Activated CD4-positive, alpha-beta memory T cell treated with anti-CD3 and anti-CD28 coated beads for 36 hours (primary cell): ENCODE measurements at regions not wholly inside any gene's neighbourhood (a gene's known extent, or its start where the extent isn't known, plus 50 kb on each side); places are given as distances from the start of the nearest gene placed in this dataset.
"Not testable (repeated sequence)": the region's sequence is repeated elsewhere in the genome, so short reads cannot be mapped to it uniquely, and the experiment has no call there.

Source experiments
- CTCF ChIA-PET: fragments of 350-600 bp; sonication (Branson Sonifier 250); formaldehyde crosslinking; loops from one replicate; lab custom pipeline; 2021; ENCODE audit warnings: antibody characterized with exemption, inconsistent platforms; lab: Charles Lee
- POLR2A ChIA-PET: fragments of 350-600 bp; sonication (Branson Sonifier 250); formaldehyde crosslinking; loops from one replicate; lab custom pipeline; 2021; ENCODE audit warnings: antibody characterized with exemption; lab: Charles Lee
- DNase-seq: peaks from one replicate; pipeline ENCODE4 v3.0.0-alpha.2; 2020
- H3K27ac Mint-ChIP-seq: one replicate; pipeline ENCODE4 v1.8.0; 2021; ENCODE audit warnings: mixed read lengths
- H3K27me3 Mint-ChIP-seq: one replicate; pipeline ENCODE4 v1.8.0; 2021; ENCODE audit warnings: mixed read lengths
- H3K36me3 Mint-ChIP-seq: one replicate; pipeline ENCODE4 v1.8.0; 2021; ENCODE audit warnings: mixed read lengths
- H3K4me1 Mint-ChIP-seq: one replicate; pipeline ENCODE4 v1.8.0; 2021; ENCODE audit warnings: low read depth, mixed read lengths
- H3K4me3 Mint-ChIP-seq: one replicate; pipeline ENCODE4 v1.8.0; 2021; ENCODE audit warnings: mild to moderate bottlenecking, mixed read lengths
- H3K9me3 Mint-ChIP-seq: one replicate; pipeline ENCODE4 v1.8.0; 2021; ENCODE audit warnings: mixed read lengths
- intact Hi-C: fragments of 100-400 bp; cut with micrococcal nuclease; formaldehyde crosslinking; loops from one replicate; pipeline ENCODE4 v1.15.1; 2023

- Mint-ChIP-seq H3K27ac (no peak overlapping the region), H3K4me1 (no peaks in the 10 kb centered on the region), H3K9me3 (no peaks in the 10 kb centered on the region), H3K27me3 (peaks cover 3% of the 10 kb centered on the region), H3K36me3 (no peaks in the 10 kb centered on the region), H3K4me3 (no peak overlapping the region)
- intact Hi-C loops: no loop called here
- POLR2A ChIA-PET: no interaction called here
- DNase-seq: no peak
- CTCF ChIA-PET: no interaction called here
Measured at GRCh38 chr1:157429601-157430240, 122.6 kb downstream of the FCRL5 start.

GRCh38 chr1:157423764-157424163 lies 128.6 kb downstream of the FCRL5 start:
- H3K27me3 Mint-ChIP-seq, H3K4me3 Mint-ChIP-seq, H3K9me3 Mint-ChIP-seq, CTCF ChIA-PET, intact Hi-C loops, POLR2A ChIA-PET, H3K27ac Mint-ChIP-seq, DNase-seq, H3K36me3 Mint-ChIP-seq, H3K4me1 Mint-ChIP-seq: not testable (repeated sequence)

- H3K36me3 Mint-ChIP-seq: no peaks in the 10 kb centered on the region
- no peaks in the 10 kb centered on the region for H3K9me3 Mint-ChIP-seq
- intact Hi-C loops: no loop called here
- ChIA-PET POLR2A (no interaction called here), CTCF (no interaction called here)
- no peak overlapping the region for H3K27ac Mint-ChIP-seq
- DNase-seq: no peak
- no peak overlapping the region for H3K4me3 Mint-ChIP-seq
- H3K4me1 Mint-ChIP-seq: no peaks in the 10 kb centered on the region
- H3K27me3 Mint-ChIP-seq: peaks cover 7% of the 10 kb centered on the region
Measured at GRCh38 chr1:157419845-157420542, 132.3 kb downstream of the FCRL5 start.

GRCh38 chr1:157418659-157419058 lies 133.7 kb downstream of the FCRL5 start:
- Mint-ChIP-seq H3K27ac (no peak overlapping the region), H3K9me3 (no peaks in the 10 kb centered on the region), H3K27me3 (peaks cover 9% of the 10 kb centered on the region), H3K36me3 (no peaks in the 10 kb centered on the region), H3K4me3 (no peak overlapping the region), H3K4me1 (no peaks in the 10 kb centered on the region)
- CTCF ChIA-PET: no interaction called here
- POLR2A ChIA-PET: no interaction called here
- intact Hi-C loops: no loop called here
- DNase-seq: no peak

- H3K4me3 Mint-ChIP-seq: no peak overlapping the region
- no peaks in the 10 kb centered on the region for H3K36me3 Mint-ChIP-seq
- no peak overlapping the region for H3K27ac Mint-ChIP-seq
- no peak for DNase-seq
- no peaks in the 10 kb centered on the region for H3K9me3 Mint-ChIP-seq
- H3K27me3 Mint-ChIP-seq: peaks cover 9% of the 10 kb centered on the region
- no peaks in the 10 kb centered on the region for H3K4me1 Mint-ChIP-seq
- intact Hi-C loops: no loop called here
- ChIA-PET CTCF (no interaction called here), POLR2A (no interaction called here)
Measured at GRCh38 chr1:157418231-157418630, 134.1 kb downstream of the FCRL5 start.

- no peak for DNase-seq
- intact Hi-C loops: no loop called here
- H3K27ac Mint-ChIP-seq: no peak overlapping the region
- no peaks in the 10 kb centered on the region for H3K9me3 Mint-ChIP-seq
- H3K36me3 Mint-ChIP-seq: no peaks in the 10 kb centered on the region
- CTCF ChIA-PET: no interaction called here
- peaks cover 9% of the 10 kb centered on the region for H3K27me3 Mint-ChIP-seq
- H3K4me1 Mint-ChIP-seq: no peaks in the 10 kb centered on the region
- POLR2A ChIA-PET: no interaction called here
- H3K4me3 Mint-ChIP-seq: no peak overlapping the region
Measured at GRCh38 chr1:157415661-157416060, 136.7 kb downstream of the FCRL5 start.

- no peak for DNase-seq
- POLR2A ChIA-PET: no interaction called here
- Mint-ChIP-seq H3K4me1 (no peaks in the 10 kb centered on the region), H3K36me3 (no peaks in the 10 kb centered on the region), H3K9me3 (no peaks in the 10 kb centered on the region), H3K27me3 (peaks cover 11% of the 10 kb centered on the region), H3K27ac (no peak overlapping the region), H3K4me3 (no peak overlapping the region)
- intact Hi-C loops: no loop called here
- CTCF ChIA-PET: no interaction called here
Measured at GRCh38 chr1:157412308-157412707, 140.0 kb downstream of the FCRL5 start.

GRCh38 chr1:157411769-157412168 lies 140.5 kb downstream of the FCRL5 start:
- no peaks in the 10 kb centered on the region for H3K36me3 Mint-ChIP-seq
- intact Hi-C loops: no loop called here
- ChIA-PET CTCF (no interaction called here), POLR2A (no interaction called here)
- H3K4me1 Mint-ChIP-seq: no peaks in the 10 kb centered on the region
- H3K27ac Mint-ChIP-seq: no peak overlapping the region
- H3K9me3 Mint-ChIP-seq: no peaks in the 10 kb centered on the region
- no peak for DNase-seq
- peaks cover 9% of the 10 kb centered on the region for H3K27me3 Mint-ChIP-seq
- H3K4me3 Mint-ChIP-seq: no peak overlapping the region

GRCh38 chr1:157411064-157411463 lies 141.3 kb downstream of the FCRL5 start:
- H3K27ac Mint-ChIP-seq: no peak overlapping the region
- intact Hi-C loops: no loop called here
- H3K9me3 Mint-ChIP-seq: no peaks in the 10 kb centered on the region
- no peak for DNase-seq
- POLR2A ChIA-PET: no interaction called here
- no peaks in the 10 kb centered on the region for H3K36me3 Mint-ChIP-seq
- H3K4me1 Mint-ChIP-seq: no peaks in the 10 kb centered on the region
- CTCF ChIA-PET: no interaction called here
- no peak overlapping the region for H3K4me3 Mint-ChIP-seq
- H3K27me3 Mint-ChIP-seq: peaks cover 9% of the 10 kb centered on the region

- ChIA-PET CTCF (no interaction called here), POLR2A (no interaction called here)
- intact Hi-C loops: no loop called here
- H3K4me1 Mint-ChIP-seq: no peaks in the 10 kb centered on the region
- peaks cover 6% of the 10 kb centered on the region for H3K27me3 Mint-ChIP-seq
- no peak overlapping the region for H3K4me3 Mint-ChIP-seq
- no peak overlapping the region for H3K27ac Mint-ChIP-seq
- no peak for DNase-seq
- H3K9me3 Mint-ChIP-seq: no peaks in the 10 kb centered on the region
- no peaks in the 10 kb centered on the region for H3K36me3 Mint-ChIP-seq
Measured at GRCh38 chr1:157410457-157410856, 141.9 kb downstream of the FCRL5 start.

GRCh38 chr1:157409927-157410326 lies 142.4 kb downstream of the FCRL5 start:
- Mint-ChIP-seq H3K27me3 (peaks cover 4% of the 10 kb centered on the region), H3K9me3 (no peaks in the 10 kb centered on the region), H3K4me3 (no peak overlapping the region), H3K27ac (no peak overlapping the region), H3K36me3 (no peaks in the 10 kb centered on the region), H3K4me1 (no peaks in the 10 kb centered on the region)
- intact Hi-C loops: no loop called here
- ChIA-PET CTCF (no interaction called here), POLR2A (no interaction called here)
- no peak for DNase-seq

- Mint-ChIP-seq H3K27me3 (peaks cover 6% of the 10 kb centered on the region), H3K36me3 (no peaks in the 10 kb centered on the region), H3K4me3 (no peak overlapping the region), H3K9me3 (no peaks in the 10 kb centered on the region), H3K4me1 (no peaks in the 10 kb centered on the region), H3K27ac (no peak overlapping the region)
- CTCF ChIA-PET: interaction anchor here (0.6 kb wide), 1 partner anchor 45 kb away, joined by 3 read pairs; no protein-coding TSS in a partner anchor
- no peak for DNase-seq
- POLR2A ChIA-PET: no interaction called here
- intact Hi-C loops: no loop called here
Measured at GRCh38 chr1:157407917-157408525, 144.3 kb downstream of the FCRL5 start.
